KMS-11 (cell line): ENCODE measurements at regions not wholly inside any gene's neighbourhood (a gene's known extent, or its start where the extent isn't known, plus 50 kb on each side); places are given as distances from the start of the nearest gene placed in this dataset.

Experiments used
- H2AFZ ChIP-seq: fragments of 200-600 bp; sonication (generic); 2 replicates; pipeline ENCODE4 v1.6.1; 2016; ENCODE audit warnings: antibody characterized with exemption, mixed run types, low read depth
- H3K27ac ChIP-seq: fragments of 200-600 bp; sonication (generic); 2 replicates; pipeline ENCODE4 v1.6.1; 2016; ENCODE audit warnings: mild to moderate bottlenecking, mixed run types
- H3K27me3 ChIP-seq: fragments of 200-600 bp; sonication (generic); 2 replicates; pipeline ENCODE4 v1.6.1; 2017; ENCODE audit warnings: mild to moderate bottlenecking, low read depth, mixed run types, moderate library complexity; ENCODE audit not compliant: insufficient read depth
- H3K36me3 ChIP-seq: fragments of 200-600 bp; sonication (generic); 2 replicates; pipeline ENCODE4 v1.6.1; 2017; ENCODE audit warnings: mild to moderate bottlenecking, mixed run types; ENCODE audit not compliant: insufficient read depth
- H3K4me1 ChIP-seq: fragments of 200-600 bp; sonication (generic); 2 replicates; pipeline ENCODE4 v1.6.1; 2016; ENCODE audit warnings: mild to moderate bottlenecking, low read depth, mixed run types; ENCODE audit not compliant: poor library complexity, severe bottlenecking
- H3K4me2 ChIP-seq: fragments of 200-600 bp; sonication (generic); 2 replicates; pipeline ENCODE4 v1.7.0; 2016; ENCODE audit warnings: mild to moderate bottlenecking, mixed run types
- H3K4me3 ChIP-seq: fragments of 200-600 bp; sonication (generic); IDR thresholded peaks from 2 replicates; pipeline ENCODE4 v1.6.1; 2017; ENCODE audit warnings: low read depth, low read length, mixed read lengths; ENCODE audit not compliant: insufficient read depth
- H3K79me2 ChIP-seq: fragments of 200-600 bp; sonication (generic); 2 replicates; pipeline ENCODE4 v1.6.1; 2016; ENCODE audit warnings: low read depth, mixed run types; ENCODE audit not compliant: insufficient read depth
- H3K9ac ChIP-seq: fragments of 200-600 bp; sonication (generic); 2 replicates; pipeline ENCODE4 v1.6.1; 2016; ENCODE audit warnings: mild to moderate bottlenecking, mixed run types
- H4K20me1 ChIP-seq: fragments of 200-600 bp; sonication (generic); 2 replicates; pipeline ENCODE4 v1.6.1; 2016; ENCODE audit warnings: mild to moderate bottlenecking, mixed run types; ENCODE audit not compliant: insufficient read depth
- CTCF ChIP-seq: fragments of 200-600 bp; sonication (generic); conservative IDR thresholded peaks from 2 replicates; pipeline ENCODE4 v1.6.1; 2017; ENCODE audit warnings: low read depth, mild to moderate bottlenecking, antibody characterized with exemption, low read length, moderate library complexity, mixed read lengths

GRCh38 chr9:81417299-81417675 lies 272.1 kb downstream of the TLE1 start:
- Histone ChIP-seq H3K79me2 (no peaks in the 10 kb centered on the region), H3K9ac (no peak overlapping the region), H3K4me3 (no peak overlapping the region), H3K4me1 (no peaks in the 10 kb centered on the region), H2AFZ (no peak overlapping the region), H3K27me3 (no peaks in the 10 kb centered on the region), H3K4me2 (no peak overlapping the region), H3K36me3 (no peaks in the 10 kb centered on the region), H3K27ac (no peak overlapping the region), H4K20me1 (no peaks in the 10 kb centered on the region)
- no peak for TF ChIP-seq CTCF

GRCh38 chr9:81416476-81417298 lies 272.7 kb downstream of the TLE1 start:
- no peaks in the 10 kb centered on the region for H3K36me3 ChIP-seq
- H3K4me3 ChIP-seq = no peak overlapping the region
- no peak overlapping the region for H2AFZ ChIP-seq
- H4K20me1 ChIP-seq = no peaks in the 10 kb centered on the region
- H3K27ac ChIP-seq = no peak overlapping the region
- H3K4me1 ChIP-seq = no peaks in the 10 kb centered on the region
- no peaks in the 10 kb centered on the region for H3K27me3 ChIP-seq
- no peak for TF ChIP-seq CTCF
- H3K4me2 ChIP-seq = no peak overlapping the region
- no peak overlapping the region for H3K9ac ChIP-seq
- no peaks in the 10 kb centered on the region for H3K79me2 ChIP-seq

- no peak for TF ChIP-seq CTCF
- Histone ChIP-seq H3K4me2 (no peak overlapping the region), H3K4me1 (no peaks in the 10 kb centered on the region), H3K27me3 (no peaks in the 10 kb centered on the region), H3K4me3 (no peak overlapping the region), H4K20me1 (no peaks in the 10 kb centered on the region), H3K27ac (no peak overlapping the region), H2AFZ (no peak overlapping the region), H3K9ac (no peak overlapping the region), H3K36me3 (no peaks in the 10 kb centered on the region), H3K79me2 (no peaks in the 10 kb centered on the region)
Measured at GRCh38 chr9:81414836-81415235, 274.5 kb downstream of the TLE1 start.

GRCh38 chr9:81411961-81412360 lies 277.4 kb downstream of the TLE1 start:
- TF ChIP-seq CTCF = no peak
- Histone ChIP-seq H3K36me3 (no peaks in the 10 kb centered on the region), H3K27me3 (no peaks in the 10 kb centered on the region), H3K27ac (no peak overlapping the region), H3K79me2 (no peaks in the 10 kb centered on the region), H3K4me3 (no peak overlapping the region), H3K4me2 (no peak overlapping the region), H3K4me1 (no peaks in the 10 kb centered on the region), H3K9ac (no peak overlapping the region), H2AFZ (no peak overlapping the region), H4K20me1 (no peaks in the 10 kb centered on the region)
